HL-60 (cell line): ENCODE measurements at regions not wholly inside any gene's neighbourhood (a gene's known extent, or its start where the extent isn't known, plus 50 kb on each side); places are given as distances from the start of the nearest gene placed in this dataset.

ENCODE experiments used
- DNase-seq, 2 experiments: peaks; one replicate each; pipeline ENCODE4 v3.0.0-alpha.2; 2010 to 2020; ENCODE audit warnings: low read depth in 1 of 2, low spot score in 1 of 2
- H3K27ac ChIP-seq: fragments of 250-450 bp; sonication (Bioruptor Pico); replicated peaks from 2 replicates; pipeline ENCODE4 v1.5.1; 2020; ENCODE audit warnings: mild to moderate bottlenecking, moderate library complexity
- H3K27me3 ChIP-seq: fragments of 250-450 bp; sonication (Bioruptor Pico); 2 replicates; pipeline ENCODE4 v1.5.1; 2021; ENCODE audit warnings: mild to moderate bottlenecking, moderate library complexity; ENCODE audit not compliant: insufficient read depth, poor library complexity, severe bottlenecking
- H3K4me3 ChIP-seq: replicated peaks from 2 replicates; pipeline ENCODE4 v1.5.1; 2011; ENCODE audit warnings: mild to moderate bottlenecking, control low read depth, low read length; ENCODE audit not compliant: insufficient read depth
- CTCF ChIP-seq: IDR thresholded peaks from one replicate; pipeline ENCODE4 v1.5.1; 2011; ENCODE audit warnings: low read length, control low read depth, inconsistent platforms; ENCODE audit not compliant: insufficient read depth
- GABPA ChIP-seq: IDR thresholded peaks from 2 replicates; pipeline ENCODE4 v1.6.1; 2012; ENCODE audit warnings: low read depth
- POLR2AphosphoS5 ChIP-seq: IDR thresholded peaks from 2 replicates; pipeline ENCODE4 v1.6.1; 2012; ENCODE audit warnings: low read depth
- REST ChIP-seq: IDR thresholded peaks from 2 replicates; pipeline ENCODE4 v1.6.1; 2012; ENCODE audit warnings: low read depth; ENCODE audit not compliant: insufficient replicate concordance
- SPI1 ChIP-seq: IDR thresholded peaks from 2 replicates; pipeline ENCODE4 v1.6.1; 2012; ENCODE audit warnings: low read depth, mild to moderate bottlenecking, borderline replicate concordance

GRCh38 chr3:1766384-1766783, 332.3 kb upstream of the CNTN4 start:
- Histone ChIP-seq H3K4me3 (no peak overlapping the region), H3K27me3 (no peaks in the 10 kb centered on the region), H3K27ac (no peak overlapping the region)
- no peak for TF ChIP-seq REST
- no peak for TF ChIP-seq CTCF
- no peak for TF ChIP-seq POLR2AphosphoS5
- TF ChIP-seq GABPA: no peak
- no peak for DNase-seq

- no peak overlapping the region for H3K4me3 ChIP-seq
- no peaks in the 10 kb centered on the region for H3K27me3 ChIP-seq
- no peak for DNase-seq
- H3K27ac ChIP-seq: no peak overlapping the region
- TF ChIP-seq POLR2AphosphoS5: no peak
- no peak for TF ChIP-seq REST
These were observed 325.0 kb upstream of the CNTN4 start for GRCh38 chr3:1773679-1774078.

- Histone ChIP-seq H3K4me3 (no peak overlapping the region), H3K27ac (no peak overlapping the region), H3K27me3 (no peaks in the 10 kb centered on the region)
- no peak for DNase-seq
- TF ChIP-seq SPI1 (no peak), GABPA (no peak), CTCF (no peak), REST (no peak), POLR2AphosphoS5 (no peak)
These were observed 324.1 kb upstream of the CNTN4 start for GRCh38 chr3:1774597-1774996.

GRCh38 chr3:1775321-1775720, 323.3 kb upstream of the CNTN4 start:
- Histone ChIP-seq H3K27ac (no peak overlapping the region), H3K4me3 (no peak overlapping the region), H3K27me3 (no peaks in the 10 kb centered on the region)
- TF ChIP-seq SPI1 (no peak), CTCF (no peak), GABPA (no peak), POLR2AphosphoS5 (no peak), REST (no peak)
- DNase-seq: no peak
